ENCODE measurements at regions not wholly inside any gene's neighbourhood (a gene's known extent, or its start where the extent isn't known, plus 50 kb on each side); places are given as distances from the start of the nearest gene placed in this dataset.

- no peaks in the 10 kb centered on the region for H3K4me1 ChIP-seq
- H3K27me3 ChIP-seq (ENCODE audit: low read depth): peaks cover 4% of the 10 kb centered on the region
- ATAC-seq: no peak
- no peak for TF ChIP-seq CTCF (IDR thresholded peaks at IDR 0.05)
- H3K36me3 ChIP-seq: no peaks in the 10 kb centered on the region
- DNase-seq: no peak
- no peaks in the 10 kb centered on the region for H3K9me3 ChIP-seq
- no peak overlapping the region for H3K4me3 ChIP-seq
- H3K27ac ChIP-seq: no peak overlapping the region
- intact Hi-C loops (cut with DNase I): no loop called here
Observed at GRCh38 chr6:1504465-1504864, 105.2 kb upstream of the FOXC1 start.

GRCh38 chr6:1507251-1507650 is 102.5 kb upstream of the FOXC1 start:
- intact Hi-C loops (cut with DNase I): no loop called here
- Histone ChIP-seq H3K4me1 (no peaks in the 10 kb centered on the region), H3K27ac (no peak overlapping the region), H3K36me3 (no peaks in the 10 kb centered on the region), H3K9me3 (no peaks in the 10 kb centered on the region), H3K4me3 (no peak overlapping the region), H3K27me3 (ENCODE audit: low read depth) (peaks cover 4% of the 10 kb centered on the region)
- TF ChIP-seq CTCF (IDR thresholded peaks at IDR 0.05): no peak
- ATAC-seq: no peak
- DNase-seq: no peak

- H3K27ac ChIP-seq: no peak overlapping the region
- H3K4me1 ChIP-seq: no peaks in the 10 kb centered on the region
- no peak for TF ChIP-seq CTCF (IDR thresholded peaks at IDR 0.05)
- no peaks in the 10 kb centered on the region for H3K9me3 ChIP-seq
- peaks cover 4% of the 10 kb centered on the region for H3K27me3 ChIP-seq (ENCODE audit: low read depth)
- no peak overlapping the region for H3K4me3 ChIP-seq
- ATAC-seq: no peak
- intact Hi-C loops (cut with DNase I): no loop called here
- no peaks in the 10 kb centered on the region for H3K36me3 ChIP-seq
- no peak for DNase-seq
Observed at GRCh38 chr6:1509241-1509640, 100.5 kb upstream of the FOXC1 start.

GRCh38 chr6:1510239-1510638 is 99.5 kb upstream of the FOXC1 start:
- ATAC-seq: no peak
- no peak overlapping the region for H3K4me3 ChIP-seq
- no peak for DNase-seq
- H3K9me3 ChIP-seq: no peaks in the 10 kb centered on the region
- no peak for TF ChIP-seq CTCF (IDR thresholded peaks at IDR 0.05)
- no peaks in the 10 kb centered on the region for H3K4me1 ChIP-seq
- peaks cover 4% of the 10 kb centered on the region for H3K27me3 ChIP-seq (ENCODE audit: low read depth)
- no peaks in the 10 kb centered on the region for H3K36me3 ChIP-seq
- H3K27ac ChIP-seq: no peak overlapping the region
- intact Hi-C loops (cut with DNase I): no loop called here

- DNase-seq (no peak), ATAC-seq (no peak)
- Histone ChIP-seq H3K4me1 (no peaks in the 10 kb centered on the region), H3K27ac (no peak overlapping the region), H3K36me3 (no peaks in the 10 kb centered on the region), H3K9me3 (no peaks in the 10 kb centered on the region), H3K4me3 (no peak overlapping the region), H3K27me3 (ENCODE audit: low read depth) (no peaks in the 10 kb centered on the region)
- no peak for TF ChIP-seq CTCF (IDR thresholded peaks at IDR 0.05)
- intact Hi-C loops (cut with DNase I): no loop called here
Observed at GRCh38 chr6:1513215-1513780, 96.4 kb upstream of the FOXC1 start.

GRCh38 chr6:1514078-1514477 is 95.6 kb upstream of the FOXC1 start:
- Histone ChIP-seq H3K36me3 (no peaks in the 10 kb centered on the region), H3K4me1 (no peaks in the 10 kb centered on the region), H3K27ac (no peak overlapping the region), H3K27me3 (ENCODE audit: low read depth) (no peaks in the 10 kb centered on the region), H3K4me3 (no peak overlapping the region), H3K9me3 (no peaks in the 10 kb centered on the region)
- intact Hi-C loops (cut with DNase I): no loop called here
- no peak for TF ChIP-seq CTCF (IDR thresholded peaks at IDR 0.05)
- ATAC-seq: no peak
- no peak for DNase-seq
